HS-27A (cell line): ENCODE measurements at regions not wholly inside any gene's neighbourhood (a gene's known extent, or its start where the extent isn't known, plus 50 kb on each side); places are given as distances from the start of the nearest gene placed in this dataset.

ENCODE experiments used
- DNase-seq: peaks from one replicate; pipeline ENCODE4 v3.0.0-alpha.2; 2012; ENCODE audit warnings: low read depth, missing footprints

GRCh38 chr1:59089036-59089798 lies 207.7 kb upstream of the FGGY start:
- DNase-seq, result no peak

GRCh38 chr1:59089922-59090457 lies 206.9 kb upstream of the FGGY start:
- DNase-seq, result no peak

DNA sequence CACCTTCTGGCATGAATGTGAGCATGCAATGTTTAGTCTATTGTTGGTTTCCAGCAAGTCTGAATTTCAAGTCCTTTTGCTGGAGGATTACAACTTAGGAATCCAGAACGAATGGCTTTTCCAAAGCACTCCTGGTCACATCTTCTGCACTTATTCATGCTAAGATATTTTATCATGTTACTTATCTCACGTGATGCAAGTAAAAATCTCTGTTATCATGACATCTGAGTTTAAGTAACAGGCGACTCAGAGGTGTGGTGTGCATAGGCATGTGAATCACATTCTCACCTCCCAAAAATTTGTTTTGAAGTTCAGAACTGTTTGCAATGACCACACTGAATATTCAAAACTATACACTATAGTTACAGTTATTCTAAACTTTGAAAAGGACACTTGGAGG lies 204.8 kb upstream of the FGGY start:
- no peak for DNase-seq

DNA sequence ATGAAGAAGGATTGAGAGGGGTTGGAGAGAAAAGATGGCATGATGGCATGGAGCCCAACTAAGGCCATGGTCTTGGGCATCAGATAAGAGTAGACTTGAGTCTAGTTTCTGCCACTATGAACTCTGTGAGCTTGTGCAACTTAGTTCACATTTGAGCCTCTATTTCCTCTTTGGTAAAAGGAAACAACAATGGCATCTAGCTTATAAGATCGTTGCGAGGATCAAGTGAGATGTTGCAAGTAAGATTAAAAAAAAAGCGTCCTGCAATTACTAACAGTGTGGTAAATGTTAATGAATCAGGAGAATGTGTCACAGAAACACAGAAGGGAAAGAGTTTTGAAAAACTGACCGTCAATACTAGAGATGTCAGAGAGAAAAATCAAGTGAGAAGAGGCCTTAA lies 202.9 kb upstream of the FGGY start:
- DNase-seq, result no peak

DNA sequence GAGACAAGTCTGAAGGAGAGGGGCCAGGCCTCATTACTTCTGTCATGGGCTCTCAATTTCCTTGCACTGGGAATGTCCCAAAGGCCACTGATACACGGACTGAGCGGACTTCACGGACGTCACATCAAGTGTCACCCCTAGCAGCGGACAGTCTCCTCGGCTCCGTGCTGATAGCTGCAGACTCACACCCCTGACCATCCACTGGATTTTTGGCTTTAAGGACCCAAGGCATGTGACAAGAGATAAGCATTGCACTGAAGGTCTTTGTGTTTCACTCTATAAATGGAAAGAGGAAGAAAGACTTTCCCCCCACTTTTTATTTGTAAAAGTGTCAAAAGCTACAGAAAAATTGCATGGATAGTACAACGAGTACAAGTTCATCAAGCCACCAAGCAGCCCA lies 200.4 kb upstream of the FGGY start:
- no peak for DNase-seq

- DNase-seq, result no peak
Measured at GRCh38 chr1:59098655-59099054, 198.2 kb upstream of the FGGY start.

DNA sequence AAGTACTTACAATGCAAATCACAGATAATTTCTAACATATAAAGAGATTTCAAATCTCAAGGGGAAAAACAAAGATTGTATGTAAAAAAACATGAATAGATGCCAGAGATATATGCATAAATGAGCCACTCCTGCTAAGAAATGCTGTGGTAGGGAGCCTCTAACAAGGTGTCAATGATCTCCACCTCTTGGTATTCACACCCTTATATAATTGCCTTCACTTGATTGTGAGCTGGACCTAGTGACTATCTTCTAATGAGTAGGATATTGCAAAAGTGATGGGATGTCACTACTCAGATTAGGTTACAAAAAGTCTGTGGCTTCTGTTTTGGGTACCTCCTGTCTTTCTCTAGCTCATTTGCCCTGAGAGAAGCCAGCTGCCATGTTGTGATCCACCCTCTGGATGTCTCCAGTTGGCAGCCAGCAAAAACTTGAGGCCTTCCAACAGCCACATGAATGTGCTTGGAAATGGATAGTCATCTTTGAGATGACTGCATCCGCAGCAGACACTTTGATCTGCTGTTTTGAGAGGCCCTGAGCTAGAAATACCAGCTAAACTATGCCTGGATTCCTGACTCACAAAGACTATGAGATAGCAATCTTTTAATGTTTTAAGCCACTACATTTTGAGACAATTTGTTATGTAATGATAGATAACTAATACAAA lies 196.1 kb upstream of the FGGY start:
- no peak for DNase-seq

- no peak for DNase-seq
Measured at GRCh38 chr1:59101518-59101917, 195.4 kb upstream of the FGGY start.

DNA sequence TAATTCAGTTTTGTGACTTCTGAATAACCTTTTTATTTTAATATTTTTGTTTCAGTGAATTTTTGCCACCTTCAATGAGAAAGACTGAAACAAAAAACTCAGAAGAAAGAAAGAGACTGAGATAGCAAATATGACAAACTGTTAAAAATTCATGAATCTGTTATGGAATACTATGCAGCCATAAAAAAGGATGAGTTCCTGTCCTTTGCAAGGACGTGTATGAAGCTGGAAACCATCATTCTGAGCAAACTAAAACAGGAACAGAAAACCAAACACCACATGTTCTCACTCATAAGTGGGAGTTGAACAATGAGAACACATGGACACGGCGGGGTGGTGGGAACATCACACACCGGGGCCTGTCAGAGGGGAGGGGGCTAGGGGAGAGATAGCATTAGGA lies 193.4 kb upstream of the FGGY start:
- DNase-seq, result no peak

GRCh38 chr1:59104191-59104760 lies 192.6 kb upstream of the FGGY start:
- no peak for DNase-seq

GRCh38 chr1:59105548-59106507 lies 191.1 kb upstream of the FGGY start:
- no peak for DNase-seq

DNA sequence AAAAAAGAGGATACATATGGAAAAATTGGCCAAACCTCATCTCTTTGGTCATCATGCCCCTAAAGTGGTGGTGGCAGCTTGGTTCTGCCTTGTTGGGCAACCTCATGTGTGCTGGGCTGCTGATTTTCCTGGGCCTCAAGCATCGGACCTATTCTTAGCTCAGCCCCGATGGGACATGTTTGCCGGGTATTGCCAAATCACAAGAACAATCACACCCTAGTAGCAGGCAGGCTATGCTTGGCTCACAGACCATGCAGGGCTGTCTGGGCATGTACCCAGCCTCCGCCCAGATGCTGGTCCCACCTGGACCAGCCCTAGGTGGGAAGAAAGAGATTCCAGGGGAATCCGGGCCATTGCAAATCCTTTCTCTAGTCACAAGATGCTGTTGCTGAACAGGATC lies 189.4 kb upstream of the FGGY start:
- no peak for DNase-seq

DNA sequence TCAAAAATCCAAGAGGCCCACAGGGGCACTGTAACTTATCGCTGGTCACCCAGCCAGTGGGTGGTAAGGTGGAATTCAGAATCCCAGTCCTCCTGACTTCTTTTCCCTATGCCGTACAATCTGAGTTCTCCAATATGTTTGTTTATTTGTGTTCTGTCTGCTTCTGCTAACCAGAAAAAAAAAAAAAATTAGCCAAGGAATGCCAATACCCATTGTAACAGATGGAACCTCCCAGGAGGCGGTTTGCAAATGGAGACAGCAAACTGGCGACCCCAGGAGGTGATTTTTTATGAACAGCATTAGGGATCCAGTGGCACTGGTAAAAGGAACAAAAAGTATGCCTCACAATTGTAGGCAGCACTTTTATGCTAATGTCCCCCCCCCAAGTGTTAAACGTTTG lies 189.0 kb upstream of the FGGY start:
- no peak for DNase-seq

DNA sequence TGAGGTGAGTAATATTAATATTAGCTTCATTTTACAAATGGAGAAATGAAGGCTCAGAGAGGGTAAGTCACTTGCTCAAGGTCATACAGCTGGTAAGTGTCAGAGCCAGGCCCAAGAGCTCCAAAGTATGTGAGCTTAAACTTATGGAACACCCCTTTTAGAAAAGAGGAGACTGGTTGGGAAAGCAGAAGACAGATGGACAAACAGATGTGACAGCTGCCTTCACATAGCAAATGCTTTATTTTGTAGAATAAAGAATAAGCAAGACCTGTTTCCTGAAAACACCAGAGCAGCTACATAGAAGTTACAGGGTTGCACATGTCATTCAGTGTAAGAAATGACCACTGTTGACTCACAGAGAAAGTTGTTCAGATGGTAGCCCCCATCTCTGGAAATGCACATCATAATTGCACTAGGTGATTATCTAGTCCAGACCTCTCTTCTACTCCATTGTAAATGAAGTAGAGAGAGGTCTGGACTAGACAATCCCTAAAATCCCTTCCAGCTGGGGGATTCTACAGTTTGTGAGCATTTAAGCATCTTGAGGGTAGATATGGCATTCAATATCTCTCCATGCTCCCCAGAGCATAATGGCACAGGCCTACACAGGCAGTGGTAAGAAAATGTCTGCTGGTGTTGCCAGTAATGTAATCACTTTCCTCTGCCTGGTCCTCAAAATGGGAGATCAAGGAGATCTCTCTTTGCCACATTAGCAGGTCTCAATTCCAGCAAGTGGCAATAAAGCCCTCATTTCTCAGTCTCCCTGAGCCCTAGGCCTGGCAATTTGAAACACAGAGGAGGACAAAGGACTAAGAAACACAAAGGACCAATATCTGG lies 188.2 kb upstream of the FGGY start:
- DNase-seq, result no peak

DNA sequence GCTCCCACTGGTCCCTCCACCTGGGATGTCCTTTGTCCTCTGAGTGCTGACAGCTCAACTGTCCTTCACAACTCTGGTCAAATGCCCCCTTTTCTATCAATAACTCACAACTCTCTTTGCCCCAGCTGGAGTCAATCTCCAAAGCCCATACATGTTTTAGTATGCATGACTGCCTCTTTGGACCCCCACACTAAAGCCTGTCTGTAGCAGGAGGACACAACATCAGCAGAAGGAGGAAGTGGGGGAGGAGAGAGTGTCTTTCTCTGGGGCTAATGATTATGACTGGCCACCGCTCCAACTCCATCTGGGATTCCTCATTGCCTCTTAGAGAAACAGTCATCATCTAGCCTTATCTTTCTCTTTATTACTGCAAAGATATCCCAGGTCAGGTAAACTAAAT lies 186.6 kb upstream of the FGGY start:
- no peak for DNase-seq

DNA sequence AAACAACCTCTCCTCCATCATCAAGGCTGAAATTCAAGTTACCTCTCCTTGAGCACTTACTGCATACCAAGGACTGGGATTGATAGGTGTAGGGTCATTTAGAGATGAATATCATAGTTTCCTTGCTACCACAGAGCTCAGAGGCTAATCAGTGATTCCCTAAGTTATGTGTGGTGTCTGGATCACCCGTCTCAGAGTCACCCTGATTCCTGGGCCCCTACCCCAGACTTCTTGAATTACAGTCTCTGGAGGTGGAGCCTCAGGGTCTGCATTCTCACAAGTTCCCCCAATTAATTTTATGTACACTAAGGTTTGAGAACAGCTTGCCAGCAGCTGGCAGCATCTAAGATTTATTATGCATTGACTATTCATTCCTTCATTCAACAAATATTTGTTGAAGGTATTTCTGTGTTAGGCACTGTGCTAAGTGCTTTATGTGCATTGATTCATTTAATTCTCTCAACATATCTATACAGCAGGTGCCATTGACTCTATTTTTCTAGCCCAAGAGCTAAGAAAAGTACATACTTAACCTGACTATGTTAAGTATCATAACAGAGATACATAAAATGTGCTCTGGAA lies 182.9 kb upstream of the FGGY start:
- DNase-seq, result no peak

- DNase-seq, result no peak
Measured at GRCh38 chr1:59115865-59116264, 181.0 kb upstream of the FGGY start.

GRCh38 chr1:59116920-59117542 lies 179.9 kb upstream of the FGGY start:
- peak; percentile 40 for DNase-seq

- DNase-seq, result no peak
Measured at GRCh38 chr1:59122527-59122926, 174.4 kb upstream of the FGGY start.

- DNase-seq, result no peak
Measured at GRCh38 chr1:59123081-59123681, 173.7 kb upstream of the FGGY start.
